ENCODE measurements at regions not wholly inside any gene's neighbourhood (a gene's known extent, or its start where the extent isn't known, plus 50 kb on each side); places are given as distances from the start of the nearest gene placed in this dataset.

DNA sequence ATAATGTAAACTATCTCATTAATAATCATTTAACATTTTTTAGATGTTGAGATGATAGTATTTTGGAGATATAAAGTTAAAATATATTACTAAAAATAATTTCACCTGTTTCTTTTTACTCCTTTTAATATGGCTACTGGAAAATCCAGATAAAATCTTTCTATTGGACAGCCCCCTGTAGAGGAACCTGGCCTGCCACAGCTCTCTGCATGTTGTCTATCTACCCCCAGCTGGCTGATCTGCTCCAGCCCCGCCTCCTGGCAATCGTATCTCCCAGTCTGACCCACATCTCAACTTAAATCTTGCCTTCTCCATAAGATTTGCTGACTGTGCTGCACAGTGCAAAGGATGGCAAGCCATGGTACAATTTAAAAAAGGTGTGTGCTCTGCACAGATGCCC lies 182.8 kb downstream of the SIPA1L2 start:
- TF ChIP-seq, protein P1, sequence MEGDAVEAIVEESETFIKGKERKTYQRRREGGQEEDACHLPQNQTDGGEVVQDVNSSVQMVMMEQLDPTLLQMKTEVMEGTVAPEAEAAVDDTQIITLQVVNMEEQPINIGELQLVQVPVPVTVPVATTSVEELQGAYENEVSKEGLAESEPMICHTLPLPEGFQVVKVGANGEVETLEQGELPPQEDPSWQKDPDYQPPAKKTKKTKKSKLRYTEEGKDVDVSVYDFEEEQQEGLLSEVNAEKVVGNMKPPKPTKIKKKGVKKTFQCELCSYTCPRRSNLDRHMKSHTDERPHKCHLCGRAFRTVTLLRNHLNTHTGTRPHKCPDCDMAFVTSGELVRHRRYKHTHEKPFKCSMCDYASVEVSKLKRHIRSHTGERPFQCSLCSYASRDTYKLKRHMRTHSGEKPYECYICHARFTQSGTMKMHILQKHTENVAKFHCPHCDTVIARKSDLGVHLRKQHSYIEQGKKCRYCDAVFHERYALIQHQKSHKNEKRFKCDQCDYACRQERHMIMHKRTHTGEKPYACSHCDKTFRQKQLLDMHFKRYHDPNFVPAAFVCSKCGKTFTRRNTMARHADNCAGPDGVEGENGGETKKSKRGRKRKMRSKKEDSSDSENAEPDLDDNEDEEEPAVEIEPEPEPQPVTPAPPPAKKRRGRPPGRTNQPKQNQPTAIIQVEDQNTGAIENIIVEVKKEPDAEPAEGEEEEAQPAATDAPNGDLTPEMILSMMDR (IDR thresholded peaks at IDR 0.05; ENCODE audit: low read length), result no peak
- TF ChIP-seq EZH2 (optimal IDR thresholded peaks at IDR 0.05; ENCODE audit: low read depth, low read length), result no peak
